Activated CD8-positive, alpha-beta memory T cell treated with anti-CD3 and anti-CD28 coated beads for 4 hours (primary cell): ENCODE measurements at regions not wholly inside any gene's neighbourhood (a gene's known extent, or its start where the extent isn't known, plus 50 kb on each side); places are given as distances from the start of the nearest gene placed in this dataset.
"Not testable (repeated sequence)": the region's sequence is repeated elsewhere in the genome, so short reads cannot be mapped to it uniquely, and the experiment has no call there.

Experiments used
- DNase-seq, 2 donors: peaks; one replicate each; pipeline ENCODE4 v3.0.0-alpha.2; 2020; ENCODE audit warnings: low read depth in 2 of 2

- DNase-seq = no peak
These were observed 518.0 kb downstream of the KCNT2 start for GRCh38 chr1:196090226-196090625.

GRCh38 chr1:196088541-196088940 lies 519.7 kb downstream of the KCNT2 start:
- DNase-seq = no peak

- DNase-seq = no peak
These were observed 529.5 kb downstream of the KCNT2 start for GRCh38 chr1:196078691-196079090.

GRCh38 chr1:196075621-196076020 lies 532.6 kb downstream of the KCNT2 start:
- DNase-seq = no peak

GRCh38 chr1:196074182-196074581 lies 534.1 kb downstream of the KCNT2 start:
- DNase-seq = no peak

GRCh38 chr1:196071447-196071846 lies 536.8 kb downstream of the KCNT2 start:
- DNase-seq = no peak

- DNase-seq = no peak
These were observed 537.3 kb downstream of the KCNT2 start for GRCh38 chr1:196070940-196071339.

GRCh38 chr1:196063952-196064351 lies 544.3 kb downstream of the KCNT2 start:
- DNase-seq = no peak

GRCh38 chr1:196063294-196063693 lies 544.9 kb downstream of the KCNT2 start:
- DNase-seq = no peak

- no peak for DNase-seq
These were observed 547.7 kb downstream of the KCNT2 start for GRCh38 chr1:196060539-196060938.

GRCh38 chr1:196059210-196059609 lies 549.0 kb downstream of the KCNT2 start:
- DNase-seq = no peak

GRCh38 chr1:196056966-196057365 lies 551.3 kb downstream of the KCNT2 start:
- no peak for DNase-seq

- DNase-seq = no peak
These were observed 558.8 kb downstream of the KCNT2 start for GRCh38 chr1:196049407-196049806.

- DNase-seq = no peak
These were observed 565.0 kb downstream of the KCNT2 start for GRCh38 chr1:196043268-196043667.

GRCh38 chr1:196034080-196034706 lies 574.0 kb downstream of the KCNT2 start:
- DNase-seq = no peak

GRCh38 chr1:196031387-196031786 lies 576.9 kb downstream of the KCNT2 start:
- DNase-seq = not testable (repeated sequence)

- no peak for DNase-seq
These were observed 577.8 kb downstream of the KCNT2 start for GRCh38 chr1:196030455-196030854.

- no peak for DNase-seq
These were observed 578.8 kb downstream of the KCNT2 start for GRCh38 chr1:196029410-196029809.

GRCh38 chr1:196027127-196027526 lies 581.1 kb downstream of the KCNT2 start:
- no peak for DNase-seq

GRCh38 chr1:196021174-196021573 lies 587.1 kb downstream of the KCNT2 start:
- DNase-seq = not testable (repeated sequence)

- DNase-seq = no peak
These were observed 598.9 kb downstream of the KCNT2 start for GRCh38 chr1:196009362-196009761.

- DNase-seq = no peak
These were observed 600.5 kb downstream of the KCNT2 start for GRCh38 chr1:196007763-196008162.

- no peak for DNase-seq
These were observed 602.8 kb downstream of the KCNT2 start for GRCh38 chr1:196005426-196005825.

GRCh38 chr1:196004388-196004787 lies 603.9 kb downstream of the KCNT2 start:
- not testable (repeated sequence) for DNase-seq
